NCI-H82 (cell line): ENCODE measurements at regions not wholly inside any gene's neighbourhood (a gene's known extent, or its start where the extent isn't known, plus 50 kb on each side); places are given as distances from the start of the nearest gene placed in this dataset.

Experiments used
- DNase-seq: peaks from one replicate; lab custom pipeline; 2025; lab: John Stamatoyannopoulos, UW

DNA sequence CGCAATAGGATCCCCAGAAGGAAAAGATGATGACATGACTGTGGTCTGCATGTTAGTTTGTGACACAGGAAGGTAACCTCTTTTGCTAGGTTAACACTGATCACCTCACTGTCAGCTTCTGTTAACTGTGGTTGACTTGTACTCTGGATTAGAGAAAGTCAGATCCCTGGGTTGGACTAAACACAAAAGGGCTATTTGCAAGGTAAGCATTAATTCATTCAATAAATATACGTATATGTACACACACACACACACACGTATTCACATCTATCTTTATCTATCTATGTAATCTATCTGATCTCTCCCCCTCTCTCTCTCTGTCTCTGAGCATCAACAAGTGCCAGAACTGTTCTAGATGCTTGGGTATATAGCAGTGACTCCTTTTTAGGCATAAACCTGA is 136.1 kb upstream of the SNX19 start:
- DNase-seq, result no peak

DNA sequence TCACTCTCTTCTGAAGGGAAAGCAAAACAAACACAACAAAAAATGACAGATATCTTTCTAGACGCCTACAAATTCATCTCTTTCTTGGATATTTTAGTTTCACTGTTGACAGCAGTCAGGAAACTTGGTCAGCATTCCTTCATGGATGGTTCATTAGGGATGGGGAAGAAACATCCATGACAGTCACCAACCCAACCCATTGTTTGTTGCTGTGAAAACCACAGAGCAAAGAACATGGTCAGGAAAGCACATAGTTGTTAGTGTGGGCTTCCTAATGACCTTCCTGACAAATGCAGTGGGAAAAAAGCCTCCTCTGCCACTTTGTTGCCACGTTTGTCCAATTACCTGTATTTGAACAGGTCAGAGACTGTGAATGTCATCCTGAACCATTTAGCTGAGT is 139.8 kb upstream of the SNX19 start:
- DNase-seq, result no peak

DNA sequence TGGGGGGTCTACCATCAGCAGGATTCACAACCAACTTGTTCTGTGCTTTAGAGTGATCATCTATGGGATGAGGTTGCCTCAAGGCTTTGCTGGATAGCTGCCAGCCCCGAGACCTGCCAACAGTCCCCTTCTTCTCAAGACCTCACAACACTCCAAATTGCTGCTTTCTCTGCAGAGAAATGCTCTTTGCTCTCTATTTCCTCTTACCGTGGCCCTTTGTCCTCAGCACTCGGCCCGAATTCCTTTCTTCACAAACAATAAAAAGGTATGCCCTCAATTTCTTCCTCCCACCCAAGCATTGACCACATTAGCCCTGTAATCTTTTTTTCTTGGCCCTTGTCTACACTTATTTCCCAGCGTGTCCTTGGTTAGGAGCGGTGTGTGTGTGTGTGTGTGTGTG is 147.4 kb upstream of the SNX19 start:
- DNase-seq, result no peak

DNA sequence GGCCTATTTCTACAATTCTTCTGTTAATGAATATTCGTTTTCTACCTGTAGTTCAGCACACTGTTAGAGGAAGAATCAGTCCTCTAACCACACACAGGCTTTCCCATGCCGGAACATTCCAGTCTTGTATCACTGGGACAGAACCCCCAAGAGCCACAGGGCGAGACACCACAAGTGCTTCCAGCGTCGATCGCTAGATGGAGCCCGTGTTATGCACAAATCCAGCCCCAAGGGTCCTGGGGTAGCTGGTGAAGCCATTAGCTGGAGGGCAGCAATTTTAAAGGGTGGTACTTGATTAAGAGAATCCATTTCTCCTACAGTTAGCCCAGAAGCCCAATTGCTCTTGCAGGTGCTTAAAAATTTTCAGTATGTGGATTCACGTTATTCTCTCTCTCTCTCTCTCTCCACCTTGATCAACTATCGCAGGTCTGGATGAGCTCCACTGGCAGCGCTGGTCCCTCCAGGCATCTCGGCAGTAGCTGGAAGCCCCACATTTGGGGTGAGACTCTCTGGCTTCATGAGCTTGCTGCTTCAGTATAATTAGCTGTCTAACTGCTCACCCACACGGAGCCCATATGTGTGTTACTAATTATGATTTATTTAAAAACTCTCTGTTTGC is 148.2 kb upstream of the SNX19 start:
- DNase-seq, result peak; percentile 82

DNA sequence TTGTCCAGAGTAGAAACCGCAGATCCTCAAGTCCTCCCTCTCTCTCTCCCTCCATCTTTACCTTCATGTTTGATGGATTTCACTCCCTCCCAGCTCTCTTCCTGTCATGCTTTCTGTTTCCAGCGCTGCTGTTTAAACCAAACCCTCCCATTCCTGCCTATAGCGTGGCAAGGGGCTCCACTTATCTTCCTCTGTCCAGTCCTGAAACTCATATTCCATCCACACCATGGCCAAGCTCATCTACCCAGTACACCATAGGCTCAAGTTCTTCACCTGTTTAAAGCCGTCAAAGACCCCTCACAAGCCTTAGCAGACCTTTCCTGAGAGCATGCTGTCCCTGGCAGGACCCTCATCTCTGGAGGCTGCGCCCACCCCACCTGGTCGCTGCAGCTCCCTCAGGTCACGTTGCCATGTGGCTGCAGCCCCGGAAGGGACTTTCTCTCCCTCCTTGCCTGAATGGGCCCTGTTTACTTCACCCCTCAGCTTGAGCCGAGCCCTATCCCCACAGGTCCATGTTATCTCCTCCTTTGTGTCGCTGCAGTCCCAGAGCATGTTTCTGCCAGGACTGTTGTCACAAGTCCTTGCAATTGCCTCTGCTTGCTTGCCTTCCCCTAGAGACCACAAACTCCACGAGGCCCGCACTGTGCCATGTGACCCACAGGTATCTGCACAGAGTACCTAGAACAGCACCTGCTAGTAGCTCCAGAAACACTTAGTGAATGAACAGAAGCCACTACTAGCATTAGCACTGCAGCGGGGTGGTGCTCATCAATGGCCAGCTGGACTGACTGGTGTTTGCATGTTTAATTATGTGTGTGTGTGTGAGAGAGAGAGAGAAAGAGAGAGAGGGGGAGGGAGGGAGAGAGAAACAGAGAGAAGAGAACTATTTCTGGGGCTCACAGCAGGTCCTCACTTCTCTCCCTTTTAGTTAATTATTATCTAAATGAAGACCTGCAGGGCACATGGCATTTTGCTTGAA is 149.4 kb upstream of the SNX19 start:
- no peak for DNase-seq

DNA sequence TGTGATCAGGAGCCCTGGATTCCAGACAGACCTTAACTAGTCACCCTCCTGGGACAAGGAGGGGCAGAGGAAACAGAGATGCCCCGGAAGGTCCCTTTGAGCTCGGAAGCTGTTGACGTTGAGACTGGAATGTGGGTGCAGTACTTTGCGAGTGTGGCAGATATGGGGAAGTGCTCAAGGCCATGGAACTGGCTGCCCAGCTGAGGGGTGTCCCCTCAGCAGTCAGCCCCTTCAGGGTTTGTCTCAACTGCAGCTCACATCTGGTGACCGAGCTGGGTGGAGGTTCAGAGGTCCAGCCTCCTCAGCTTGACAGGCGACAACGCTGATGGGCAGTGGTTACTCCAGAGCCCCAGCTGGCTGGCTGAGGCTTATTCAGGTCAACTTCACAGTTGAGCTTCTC is 150.3 kb upstream of the SNX19 start:
- DNase-seq, result no peak

DNA sequence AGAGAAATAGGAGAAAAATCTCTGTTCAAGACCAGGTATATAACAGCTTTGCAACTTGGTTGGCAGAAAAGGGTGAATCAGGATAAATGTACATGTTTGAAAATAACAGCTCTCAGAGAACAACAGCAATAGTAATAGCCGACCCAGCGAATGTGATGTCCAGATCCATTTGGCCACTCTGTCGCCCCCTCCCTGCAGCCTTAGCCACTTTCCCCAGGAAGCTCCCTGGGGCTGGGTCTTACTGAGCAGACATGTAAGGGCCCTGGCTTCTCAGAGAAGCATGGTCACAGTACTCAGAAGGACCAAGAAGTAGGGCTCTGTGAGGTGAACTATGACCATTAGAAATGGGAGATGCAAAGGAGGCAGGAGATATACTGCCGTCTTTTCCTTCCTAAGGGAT is 154.1 kb upstream of the SNX19 start:
- no peak for DNase-seq

DNA sequence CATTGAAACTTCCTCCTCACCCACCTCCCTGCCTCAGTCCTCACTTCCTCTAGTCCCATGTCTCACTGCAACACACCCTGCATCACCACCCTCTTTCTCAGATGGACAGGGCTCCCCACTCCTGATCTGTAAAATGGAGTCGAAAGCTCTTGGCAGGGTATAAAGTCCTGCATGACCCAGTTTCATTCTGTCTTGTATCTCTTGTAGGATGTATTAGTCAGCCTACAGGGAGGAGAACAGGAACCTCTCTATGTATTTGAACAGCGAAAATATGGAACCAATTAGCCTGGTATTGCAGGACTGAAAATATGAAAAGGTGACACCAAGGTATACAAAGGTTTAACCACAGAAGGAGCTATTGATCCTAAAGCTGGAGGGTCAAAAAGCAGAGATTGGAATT is 156.9 kb upstream of the SNX19 start:
- DNase-seq, result no peak

DNA sequence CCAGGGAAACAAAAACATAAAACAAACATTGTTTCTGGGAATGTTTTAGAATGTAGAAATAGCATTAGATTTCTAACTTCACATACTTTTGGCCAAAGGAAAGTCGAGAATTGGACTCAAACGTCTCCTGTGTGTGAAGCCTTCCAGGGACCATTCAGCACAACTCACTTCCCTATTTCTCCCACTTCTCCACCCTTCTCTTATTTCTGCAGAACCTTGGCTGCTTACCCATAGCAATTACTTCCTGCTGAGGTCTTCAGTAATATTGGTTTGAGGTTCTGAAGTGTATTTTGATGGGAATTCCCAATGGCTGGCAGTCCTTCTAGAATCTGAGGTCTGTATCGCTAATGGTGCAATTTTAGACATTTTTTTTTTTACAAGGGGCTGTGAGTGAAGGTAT is 158.3 kb upstream of the SNX19 start:
- DNase-seq, result no peak

DNA sequence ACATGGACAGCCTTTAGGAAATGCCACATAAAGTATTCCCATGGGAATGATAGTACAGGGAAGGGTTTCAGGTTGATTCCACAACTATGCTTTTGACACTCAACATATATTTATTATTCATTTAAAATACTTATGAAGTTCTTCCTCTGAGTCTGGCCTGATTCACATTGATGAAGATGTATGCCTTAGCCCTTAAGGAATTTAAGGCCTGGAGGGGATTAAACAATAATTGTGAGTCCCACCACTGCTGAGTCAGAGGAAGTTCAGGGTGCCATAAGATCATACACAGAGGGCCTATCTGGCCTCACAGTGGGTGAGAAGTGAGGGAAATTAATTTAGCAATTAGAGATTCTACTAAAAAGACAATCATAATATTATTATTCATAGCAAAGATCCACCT is 161.1 kb upstream of the SNX19 start:
- DNase-seq, result no peak

DNA sequence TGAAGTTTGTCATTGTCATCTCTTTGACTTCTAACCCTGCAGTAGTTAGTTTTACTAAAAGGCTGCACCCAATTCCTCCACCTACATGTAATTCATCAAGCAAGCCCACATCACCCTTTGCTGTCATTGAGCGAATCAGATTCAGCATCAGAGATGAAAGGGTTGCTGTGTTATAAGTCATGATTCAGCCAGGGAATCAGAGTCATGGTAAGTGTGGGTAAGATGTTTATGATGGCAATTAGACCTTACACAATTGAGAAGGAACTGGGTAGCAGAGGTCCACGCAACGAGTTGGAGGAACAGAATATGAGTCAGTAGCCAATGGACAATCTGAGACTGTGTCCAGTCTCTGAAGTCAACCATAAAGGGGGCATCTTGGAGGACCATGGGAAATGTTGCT is 162.8 kb upstream of the SNX19 start:
- DNase-seq, result no peak

DNA sequence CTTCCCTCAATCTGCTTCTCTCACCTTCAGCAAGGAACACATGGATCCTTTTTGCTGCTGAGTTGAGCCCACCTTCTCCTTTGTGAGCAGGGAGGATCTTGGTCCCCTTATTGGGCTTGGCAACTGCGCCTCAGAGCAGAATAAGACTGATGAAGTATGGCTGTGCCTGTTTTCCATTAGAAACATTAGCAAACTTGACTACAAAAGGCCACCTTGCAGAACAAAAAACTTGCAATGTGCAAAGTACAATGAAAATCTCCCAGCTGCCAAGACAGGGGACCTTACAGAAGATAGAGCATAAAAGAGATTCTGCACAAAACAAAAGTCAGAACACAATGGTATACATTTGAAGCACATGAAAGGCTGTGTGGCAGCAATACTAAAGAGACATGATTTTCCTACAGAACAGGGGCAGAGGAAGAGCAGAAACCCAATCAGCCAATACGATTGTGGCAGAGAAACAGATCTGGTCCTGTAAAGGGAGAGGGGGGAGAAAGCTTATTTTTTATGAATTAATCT is 173.5 kb upstream of the SNX19 start:
- no peak for DNase-seq

DNA sequence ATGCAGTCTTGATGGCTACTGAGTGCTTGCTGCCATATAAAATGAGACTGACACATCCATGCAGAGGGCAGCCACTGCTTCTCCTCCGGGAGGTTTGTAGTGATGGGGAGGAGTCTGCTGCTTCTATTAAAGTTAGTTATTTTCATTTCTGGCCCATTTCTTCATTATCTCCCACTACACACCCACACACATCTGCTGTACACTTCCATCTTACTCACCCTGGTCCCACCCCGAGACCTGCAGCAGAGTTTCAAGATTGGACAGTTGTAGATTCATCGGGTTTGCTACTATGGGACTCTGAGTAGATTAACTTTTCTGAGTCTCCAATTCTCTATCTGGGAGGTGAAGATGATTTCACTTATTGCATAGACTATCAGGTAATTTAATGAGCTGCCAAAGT is 176.2 kb upstream of the SNX19 start:
- DNase-seq, result no peak

DNA sequence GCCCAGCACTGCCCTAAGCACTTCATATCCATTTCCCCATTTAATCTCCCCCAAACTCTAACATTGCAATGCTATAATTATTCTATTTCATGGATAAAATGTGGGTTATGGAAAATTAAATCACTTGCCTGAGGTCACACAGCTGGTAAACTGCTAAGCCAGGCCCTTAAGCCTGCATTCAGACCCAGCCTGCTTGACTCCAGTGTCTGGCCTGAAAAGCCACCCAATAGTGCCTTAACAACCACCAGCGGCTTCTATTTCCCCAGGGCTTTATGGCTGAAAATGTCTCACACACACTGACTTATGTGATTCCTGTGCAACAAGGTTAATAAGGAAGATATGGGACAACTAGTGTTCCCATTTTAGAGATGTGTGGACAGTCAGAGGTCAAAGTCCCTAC is 178.5 kb upstream of the SNX19 start:
- DNase-seq, result no peak

DNA sequence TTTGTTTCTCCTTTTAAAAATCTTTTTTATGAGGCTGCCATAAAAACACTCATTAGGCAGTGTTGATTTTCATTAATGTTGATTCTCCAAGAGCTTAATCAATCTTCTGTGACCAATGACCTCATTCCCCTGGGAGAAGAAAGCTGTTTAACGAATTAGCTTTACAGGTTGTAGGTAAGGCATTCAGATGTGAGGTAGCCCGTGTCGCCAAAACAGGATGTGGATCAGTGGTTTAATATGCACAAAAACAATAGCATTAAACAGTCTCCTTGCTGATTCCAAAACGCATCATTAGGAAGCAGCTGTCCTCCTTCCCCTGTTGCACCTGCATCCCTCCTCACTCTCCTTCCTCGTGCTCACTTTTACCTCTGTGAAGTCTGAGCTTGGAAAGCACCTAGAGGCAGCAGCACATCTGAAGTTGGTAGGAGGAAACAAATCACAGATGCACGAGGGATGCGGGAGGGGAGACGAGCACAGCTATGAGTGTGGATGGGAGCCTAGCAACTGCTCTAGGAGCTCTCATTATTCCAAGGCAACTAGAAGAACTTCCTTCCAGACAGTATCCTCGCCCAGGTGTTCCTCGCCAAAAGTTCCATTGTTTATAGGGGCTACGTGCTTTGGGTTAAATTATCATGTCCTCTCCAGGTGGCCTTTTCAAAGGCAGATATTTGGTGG is 179.4 kb upstream of the SNX19 start:
- DNase-seq, result peak; percentile 27

DNA sequence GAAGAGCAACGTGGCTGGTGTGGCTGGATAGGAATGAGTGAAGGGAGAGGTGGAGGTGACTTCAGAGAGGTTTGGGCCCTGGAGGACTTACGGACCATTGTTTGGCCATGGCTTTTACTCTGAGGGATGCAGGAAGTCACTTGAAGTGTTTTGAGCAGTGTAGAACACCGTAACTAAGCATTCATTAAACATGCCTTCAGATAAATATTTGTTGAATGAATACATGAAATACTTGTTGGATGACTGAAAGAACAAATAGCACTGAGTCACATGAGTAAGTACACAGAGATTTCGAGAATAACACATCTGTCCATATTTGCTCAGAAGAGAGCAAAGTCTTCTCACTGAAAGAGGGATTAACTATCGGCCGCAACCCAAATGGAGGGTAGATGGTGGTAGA is 182.7 kb upstream of the SNX19 start:
- DNase-seq, result no peak

DNA sequence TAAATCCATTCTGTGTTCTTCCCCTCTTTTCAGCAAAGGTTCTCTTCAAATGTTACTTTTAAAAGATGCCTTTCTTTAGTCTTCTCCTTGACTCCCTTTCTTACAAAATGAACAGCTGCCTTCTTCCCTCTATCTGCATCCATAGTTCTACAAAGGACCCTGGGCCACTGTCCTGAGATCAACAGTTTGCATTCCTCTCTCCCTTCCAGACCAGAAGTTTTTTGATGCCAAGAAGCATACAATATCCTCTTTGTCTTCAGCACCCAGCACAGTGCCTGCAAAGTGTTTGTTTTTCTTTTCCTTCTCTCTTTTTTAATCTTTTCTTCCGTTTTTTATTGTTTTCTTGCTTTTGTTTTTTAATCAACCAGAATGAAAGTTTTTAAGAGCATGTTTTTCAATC is 183.5 kb upstream of the SNX19 start:
- no peak for DNase-seq

DNA sequence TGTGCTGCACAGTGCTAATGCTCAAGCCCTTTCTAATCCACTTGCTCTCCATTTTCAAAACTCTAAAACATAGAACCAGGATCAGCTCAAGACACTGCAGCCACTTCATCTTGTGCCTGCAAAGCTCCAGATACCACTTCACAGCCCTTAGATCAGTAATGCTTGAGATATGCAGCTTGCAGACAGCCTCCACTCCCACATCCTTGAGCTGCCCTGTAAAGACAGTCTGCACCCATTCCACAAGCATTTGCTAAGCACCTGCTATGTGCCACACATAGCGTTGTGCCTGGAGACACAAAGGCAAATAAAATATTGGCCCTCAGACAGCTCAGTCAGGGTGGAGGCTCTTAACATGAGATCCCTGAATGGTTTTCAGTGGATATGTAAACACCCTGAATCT is 192.5 kb upstream of the SNX19 start:
- DNase-seq, result no peak

DNA sequence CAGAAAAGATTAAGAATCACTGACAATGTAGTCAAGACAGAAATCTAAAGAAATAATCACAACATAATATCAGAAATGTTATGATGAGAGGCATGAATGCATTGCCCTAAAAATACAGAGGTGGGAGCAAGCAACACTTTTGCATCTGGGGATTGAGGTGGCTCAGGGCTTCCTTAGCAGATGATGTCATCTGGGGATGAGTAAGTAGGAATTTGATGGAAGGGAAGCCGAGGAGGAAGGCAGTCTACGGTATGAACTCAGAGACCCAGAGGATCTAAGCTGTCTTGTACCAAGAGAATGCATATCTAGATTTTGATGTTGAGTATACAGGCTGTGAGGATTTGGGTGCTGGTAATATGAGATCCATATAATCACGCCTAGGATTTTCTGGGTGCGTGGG is 193.0 kb upstream of the SNX19 start:
- no peak for DNase-seq

DNA sequence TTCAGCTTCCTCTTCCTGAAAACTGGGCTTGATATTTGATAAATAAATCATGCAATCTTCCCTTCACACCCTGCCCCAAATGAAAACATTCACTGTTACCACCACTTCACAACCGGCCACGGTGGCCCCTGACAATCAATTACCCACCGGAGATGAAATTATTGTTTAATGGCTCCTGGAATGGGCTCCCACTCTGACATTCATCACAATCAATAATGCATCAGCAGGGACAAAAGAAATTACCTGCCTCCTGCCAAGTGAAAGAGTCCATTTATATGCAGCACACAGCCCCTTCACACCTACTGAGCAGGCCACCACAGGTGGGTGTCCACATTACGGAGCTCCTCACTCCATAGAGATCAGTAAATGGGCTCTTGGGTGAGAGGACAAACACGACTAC is 193.5 kb upstream of the SNX19 start:
- DNase-seq, result no peak

DNA sequence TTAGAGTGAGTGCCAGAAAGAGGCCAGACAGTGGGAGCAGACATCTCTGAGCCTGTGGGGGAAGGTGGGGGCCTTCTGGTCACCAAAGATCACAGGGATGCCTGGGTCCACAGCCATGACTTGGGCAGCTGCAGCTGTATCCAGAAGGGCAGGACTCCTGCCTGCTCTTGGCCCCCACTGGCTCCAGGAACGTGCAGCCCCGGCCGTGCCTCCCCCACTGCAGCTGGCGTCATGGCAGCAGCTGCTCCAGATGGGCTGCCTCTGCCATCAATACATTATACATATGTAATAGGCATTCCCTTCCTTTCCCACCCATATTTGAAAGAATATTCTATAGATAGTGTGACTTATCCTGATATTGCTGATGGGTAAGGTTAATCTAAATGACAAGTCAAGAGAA is 195.5 kb upstream of the SNX19 start:
- no peak for DNase-seq

DNA sequence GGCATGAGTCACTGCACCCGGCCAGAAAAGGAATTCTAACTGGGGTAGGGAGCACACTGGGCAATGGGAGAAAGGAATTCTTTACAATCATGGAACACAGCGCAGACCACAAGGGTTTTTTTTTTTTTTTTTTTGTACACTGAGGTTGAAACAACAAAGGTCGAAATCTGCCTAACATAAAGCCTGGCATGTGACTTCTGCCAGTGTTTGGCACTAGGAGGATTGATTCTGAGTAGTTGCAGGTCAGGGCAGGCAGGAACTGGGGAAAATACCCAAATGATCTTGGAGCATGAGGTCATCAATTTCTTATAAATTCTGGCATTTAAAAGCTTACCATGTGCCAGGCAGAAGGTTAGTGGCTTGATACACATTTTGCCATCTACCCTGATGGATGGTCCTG is 202.0 kb upstream of the SNX19 start:
- no peak for DNase-seq
